ENCODE measurements at regions not wholly inside any gene's neighbourhood (a gene's known extent, or its start where the extent isn't known, plus 50 kb on each side); places are given as distances from the start of the nearest gene placed in this dataset.

DNA sequence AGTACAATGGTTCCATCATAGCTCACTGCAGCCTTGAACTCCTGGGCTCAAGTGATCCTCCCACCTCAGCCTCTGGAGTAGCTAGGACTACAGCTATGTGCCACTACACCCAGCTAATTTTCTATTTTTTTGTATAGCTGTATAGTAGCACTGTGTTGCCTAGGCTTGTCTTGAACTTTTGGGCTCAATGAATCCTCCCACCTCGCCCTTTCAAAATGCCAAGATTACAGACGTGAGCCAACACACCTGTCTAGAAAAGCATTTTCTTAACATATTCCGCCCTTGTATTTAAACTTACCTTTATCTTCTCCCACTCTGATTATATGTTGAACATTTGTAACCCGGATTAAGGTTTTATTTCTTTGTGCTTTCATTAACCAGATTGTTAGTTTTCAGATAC lies 750.7 kb upstream of the GCFC2 start:
- DNase-seq (ENCODE audit: low read depth): no peak

DNA sequence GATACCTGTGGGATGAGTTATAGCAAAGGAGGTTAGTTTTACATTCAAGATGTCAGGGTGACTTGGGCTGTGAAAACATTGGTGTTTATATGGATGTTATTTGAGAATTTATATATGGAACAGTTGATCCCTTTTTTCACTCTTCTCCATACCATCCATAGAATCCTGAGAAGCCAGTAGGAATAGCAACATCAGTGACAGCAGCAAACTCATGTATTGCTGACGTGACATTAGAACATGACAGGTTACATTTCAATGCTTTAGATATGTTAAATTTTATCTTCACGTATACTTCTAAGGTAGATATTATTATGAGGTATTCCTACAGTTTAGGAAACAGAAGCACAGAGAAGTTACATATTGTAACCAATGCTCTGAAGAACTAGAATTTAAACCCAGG lies 745.2 kb upstream of the GCFC2 start:
- no peak for DNase-seq (ENCODE audit: low read depth)

DNA sequence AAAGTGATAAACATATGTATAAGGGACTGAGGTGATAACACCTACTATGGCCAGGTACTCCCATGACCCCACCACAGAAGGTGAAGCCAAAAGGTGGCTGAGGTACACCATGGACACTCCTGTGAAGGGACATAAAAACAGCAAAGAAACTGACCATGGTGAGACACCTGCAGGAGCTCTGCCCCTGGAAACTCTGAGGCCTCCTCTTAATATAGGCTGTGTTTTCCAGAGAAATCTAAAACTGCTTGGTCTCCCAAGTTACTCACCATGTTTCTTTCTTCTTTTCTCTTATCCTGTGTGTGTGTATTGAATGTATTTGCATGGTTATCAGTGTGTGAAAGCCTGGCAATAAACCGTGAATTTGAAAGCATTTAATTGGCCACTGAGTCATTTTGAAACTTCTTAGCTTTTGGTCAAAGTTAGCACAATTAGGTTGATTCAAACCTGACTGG lies 739.3 kb upstream of the GCFC2 start:
- no peak for DNase-seq (ENCODE audit: low read depth)

DNA sequence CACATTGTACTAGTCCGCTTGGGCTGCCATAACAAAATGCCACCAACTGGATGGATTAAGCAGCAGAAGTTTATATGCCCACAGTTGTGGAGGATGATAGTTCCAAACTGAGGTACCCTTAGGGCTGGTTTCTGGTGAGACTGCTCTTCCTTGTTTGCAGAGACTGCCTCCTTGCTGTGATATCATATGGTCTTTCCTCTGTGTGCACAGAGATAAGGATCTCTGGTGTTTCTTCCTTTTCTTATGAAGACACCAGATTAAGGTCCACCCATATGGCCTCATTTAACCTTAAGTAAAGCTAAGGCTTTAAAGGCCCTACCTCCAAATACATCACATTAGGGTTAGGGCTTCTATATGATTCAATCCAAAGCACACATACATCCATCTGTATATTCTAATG lies 738.2 kb upstream of the GCFC2 start:
- DNase-seq (ENCODE audit: low read depth): no peak

DNA sequence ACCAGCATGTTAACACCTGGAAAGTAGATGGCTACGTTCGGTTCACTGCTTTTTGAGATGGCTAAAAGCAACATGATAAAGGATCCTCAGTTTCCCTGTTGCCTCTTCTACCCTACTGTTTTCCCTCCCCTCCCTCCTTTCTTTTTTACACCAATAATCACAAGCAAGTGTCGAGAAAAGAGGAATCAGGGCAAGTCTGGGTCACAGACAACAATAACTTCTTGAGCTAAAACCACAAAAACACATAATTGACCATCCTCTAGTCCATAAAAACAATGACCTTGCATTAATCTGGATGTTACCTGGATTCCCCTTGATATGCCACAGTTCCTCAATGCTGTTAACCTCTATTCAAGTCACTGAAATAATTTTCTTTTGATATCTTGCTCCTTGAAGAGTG lies 736.6 kb upstream of the GCFC2 start:
- no peak for DNase-seq (ENCODE audit: low read depth)

DNA sequence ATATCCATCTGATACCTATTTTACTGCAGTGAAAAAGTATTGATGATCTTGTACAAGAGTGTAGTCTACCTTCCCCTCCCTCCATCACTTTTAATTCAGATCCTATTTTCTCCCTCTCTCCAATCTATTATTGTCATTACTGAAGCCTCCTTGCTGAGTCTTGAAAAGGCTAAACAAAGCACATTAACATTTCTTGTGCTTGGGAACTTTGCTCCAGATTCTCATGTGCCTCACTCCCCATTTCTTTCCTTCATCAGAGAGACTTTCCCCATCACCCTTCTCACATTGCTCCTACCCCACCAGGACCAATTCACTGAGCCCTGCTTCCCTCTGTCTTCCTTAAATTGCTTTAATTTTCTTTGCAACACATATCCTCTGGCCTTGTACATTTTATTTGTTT lies 736.2 kb upstream of the GCFC2 start:
- DNase-seq (ENCODE audit: low read depth): no peak

DNA sequence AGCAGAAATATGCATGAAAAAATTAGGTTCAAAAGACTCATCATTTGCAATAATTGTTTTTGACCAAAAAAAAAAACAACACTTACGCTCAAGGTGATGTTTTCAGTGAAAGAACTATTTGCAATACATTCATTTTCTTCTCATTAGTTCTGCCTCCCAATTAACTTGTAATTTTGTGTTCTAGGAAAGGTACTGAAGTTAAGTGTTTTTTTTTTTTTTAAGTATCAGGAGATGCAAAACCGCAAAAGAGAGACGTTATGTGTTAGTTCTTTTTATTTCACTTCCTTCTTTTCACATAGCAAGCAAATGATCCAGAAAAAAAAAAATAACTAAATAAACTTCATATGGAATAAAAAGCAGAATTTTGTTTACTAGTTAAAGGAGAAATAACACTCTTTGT lies 735.2 kb upstream of the GCFC2 start:
- no peak for DNase-seq (ENCODE audit: low read depth)

DNA sequence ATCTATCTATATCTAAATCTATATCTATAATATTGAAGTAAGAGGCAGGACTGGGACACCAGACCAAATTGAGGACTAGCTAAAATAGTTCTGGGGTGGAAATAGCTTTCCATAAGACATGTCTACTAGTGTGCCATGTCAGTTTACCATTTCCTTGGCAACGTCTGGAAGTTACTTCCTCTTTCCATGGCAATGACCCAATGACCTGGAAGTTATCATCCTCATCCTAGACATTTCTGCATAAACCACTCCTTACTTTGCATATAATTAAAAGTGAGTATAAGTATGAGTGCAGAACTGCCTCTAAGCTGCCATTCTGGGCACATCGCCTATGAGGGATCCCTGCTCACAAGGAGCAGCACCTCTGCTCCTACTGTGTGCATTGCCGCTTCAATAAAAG lies 734.0 kb upstream of the GCFC2 start:
- no peak for DNase-seq (ENCODE audit: low read depth)

DNA sequence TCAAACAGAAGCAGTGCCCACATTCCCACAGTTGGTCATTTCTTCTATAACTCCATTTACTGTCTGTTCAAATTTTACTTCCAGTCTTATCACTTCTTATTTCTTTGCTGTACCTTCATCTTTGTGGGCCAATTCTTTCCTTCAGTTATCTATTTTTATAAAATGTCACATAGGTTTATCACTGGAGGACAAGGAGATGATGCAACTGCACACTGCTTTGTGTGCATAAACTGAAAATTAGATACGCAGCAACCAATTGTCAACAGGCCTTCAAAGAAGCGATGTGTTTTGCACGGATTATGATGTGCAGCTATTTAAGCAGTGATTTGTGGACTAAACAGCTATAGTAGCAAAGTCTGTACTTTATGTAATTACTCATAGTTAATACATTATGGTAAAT lies 726.8 kb upstream of the GCFC2 start:
- DNase-seq (ENCODE audit: low read depth): no peak

DNA sequence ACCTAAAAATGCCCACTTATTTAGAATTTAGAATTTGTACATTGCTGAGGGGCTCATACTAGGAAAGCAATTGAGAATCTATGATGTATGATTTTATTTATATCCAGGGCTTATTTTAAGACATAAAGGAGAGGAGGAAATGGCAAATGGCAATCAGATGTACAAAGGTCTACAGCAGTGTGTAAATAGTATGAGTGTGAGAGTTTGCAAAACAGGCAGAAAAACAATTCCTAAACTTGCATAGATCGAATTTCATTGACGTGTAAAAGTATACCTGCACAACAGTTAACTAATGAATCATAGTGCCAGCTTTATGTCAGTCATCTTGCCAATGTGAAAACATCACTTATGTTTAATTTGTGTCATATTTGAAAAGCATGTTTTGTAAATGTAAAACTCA lies 718.7 kb upstream of the GCFC2 start:
- no peak for DNase-seq (ENCODE audit: low read depth)

DNA sequence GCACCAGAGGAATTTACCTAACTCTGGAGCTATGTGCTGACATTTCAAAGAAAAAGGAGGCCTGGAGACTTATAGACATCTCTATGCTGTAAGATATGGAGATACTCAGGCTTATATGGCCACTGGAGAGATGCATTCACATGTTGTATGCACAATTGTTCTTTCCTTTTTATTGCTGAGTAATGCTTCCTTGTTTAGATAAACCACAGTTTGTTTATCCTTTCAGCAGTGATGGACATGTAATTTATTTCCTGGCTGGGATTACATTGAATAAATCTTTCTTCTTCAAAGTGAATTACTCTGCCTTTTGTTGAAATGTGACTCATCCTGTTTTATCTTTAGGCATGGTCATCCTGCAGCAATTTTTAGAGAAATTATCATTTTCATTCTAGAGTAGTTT lies 716.7 kb upstream of the GCFC2 start:
- no peak for DNase-seq (ENCODE audit: low read depth)

DNA sequence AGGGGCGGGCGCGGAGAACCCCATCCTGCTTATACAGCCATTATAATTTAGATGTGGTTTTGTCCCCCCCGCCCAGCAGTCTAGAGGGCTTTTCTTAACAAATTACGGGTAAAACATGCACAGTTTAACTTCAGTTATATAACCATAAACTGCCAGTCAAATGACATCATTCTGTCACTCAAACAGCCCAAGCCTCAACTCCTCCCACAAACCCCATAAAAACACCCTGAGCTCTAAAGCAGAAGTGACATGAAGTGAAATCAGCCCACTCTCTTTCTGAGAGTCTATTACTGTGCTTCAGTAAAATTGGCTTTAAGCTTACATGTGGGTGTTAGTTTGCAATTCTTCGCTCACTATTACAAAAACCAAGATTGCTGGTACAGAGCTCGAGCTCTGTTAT lies 705.1 kb upstream of the GCFC2 start:
- DNase-seq (ENCODE audit: low read depth): no peak

DNA sequence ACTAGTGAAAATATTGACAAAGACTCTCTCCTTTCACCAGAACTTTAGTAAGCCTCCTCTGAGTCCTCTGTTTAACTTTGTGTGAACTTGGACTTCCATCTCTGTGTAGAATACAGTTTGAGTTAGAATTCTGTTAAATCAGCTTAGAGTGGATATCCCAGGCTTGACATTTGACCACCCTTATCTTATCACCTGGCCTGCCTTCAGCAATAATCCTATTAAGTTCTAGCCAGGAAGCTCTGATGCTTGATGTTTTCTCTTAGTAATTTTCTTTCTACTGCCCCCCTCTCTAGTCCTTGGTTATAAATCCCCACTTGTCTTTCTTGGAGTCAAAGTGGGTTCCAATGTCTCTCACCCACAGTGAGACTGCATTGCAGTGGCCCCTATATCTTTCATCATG lies 702.7 kb upstream of the GCFC2 start:
- DNase-seq (ENCODE audit: low read depth): no peak

DNA sequence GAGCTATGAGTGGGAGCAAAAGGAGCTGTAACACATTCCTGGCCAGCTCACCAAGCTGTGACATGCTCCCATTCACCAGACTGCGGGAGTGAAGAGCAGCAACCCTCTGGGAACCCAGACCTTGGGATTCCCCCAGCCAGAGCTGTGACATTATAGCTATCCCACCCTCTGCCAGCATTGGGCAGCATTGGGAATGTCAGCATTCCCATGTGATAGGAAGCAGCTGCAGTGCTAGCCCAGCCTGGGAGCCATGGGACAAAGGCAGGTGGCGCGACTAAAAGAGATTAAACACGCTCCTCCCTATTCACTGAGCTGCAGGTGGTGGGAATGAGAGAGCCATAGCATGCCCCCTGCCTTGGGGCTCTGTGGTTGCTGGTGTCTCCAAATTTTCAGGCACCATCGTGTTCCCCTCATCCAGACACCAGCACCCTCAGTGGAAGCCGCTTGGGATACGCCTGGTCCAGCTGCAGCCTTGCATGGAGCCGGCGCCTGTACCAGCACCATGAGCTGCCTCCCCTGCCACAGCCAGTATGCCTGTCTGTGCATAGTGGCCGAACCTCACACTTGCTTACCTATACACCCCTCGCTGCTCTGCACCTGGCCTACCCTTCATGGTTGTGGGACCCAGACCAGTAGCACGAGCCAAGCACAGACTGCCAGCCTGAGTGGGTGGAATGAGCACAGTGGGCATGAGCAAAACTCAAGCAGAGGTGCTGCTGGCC lies 695.6 kb upstream of the GCFC2 start:
- no peak for DNase-seq (ENCODE audit: low read depth)

DNA sequence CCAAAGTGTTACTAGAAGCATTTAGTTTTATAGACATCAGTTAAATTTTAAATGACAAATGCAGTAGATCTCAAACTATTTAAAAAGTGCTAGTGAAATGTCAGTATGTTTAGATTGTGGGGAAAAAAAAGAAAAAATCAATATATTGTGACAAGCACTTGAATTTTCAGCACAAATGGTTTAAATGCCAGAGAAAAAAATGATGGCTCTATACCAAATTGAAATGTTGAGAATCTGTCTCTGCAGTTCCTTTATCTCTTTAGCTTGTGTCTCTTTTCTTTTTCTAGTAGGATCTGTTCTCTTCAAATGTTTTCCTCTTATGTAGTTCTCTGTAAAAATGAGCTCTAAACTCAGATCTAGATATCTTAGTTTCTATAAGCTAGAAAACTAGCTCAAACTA lies 682.6 kb upstream of the GCFC2 start:
- DNase-seq (ENCODE audit: low read depth): no peak

DNA sequence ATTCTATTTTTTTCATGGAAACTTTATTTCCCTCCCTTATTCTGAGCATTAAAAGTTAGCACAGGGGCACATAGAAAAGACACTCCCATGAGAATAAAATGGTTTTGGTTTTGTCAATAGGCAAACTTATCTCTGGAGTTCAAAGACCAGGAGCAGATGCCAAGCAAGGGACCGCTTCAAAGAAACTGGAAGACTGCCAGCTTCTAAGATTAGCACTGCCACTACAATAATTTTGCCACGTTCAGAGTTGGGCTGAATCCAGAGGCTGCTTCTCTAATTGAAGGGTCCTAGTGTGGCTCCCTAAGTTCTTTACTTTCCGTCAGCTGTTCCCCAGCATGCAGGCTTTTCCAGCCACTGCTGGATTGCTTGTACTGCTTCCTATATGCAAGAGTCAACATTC lies 681.0 kb upstream of the GCFC2 start:
- no peak for DNase-seq (ENCODE audit: low read depth)

DNA sequence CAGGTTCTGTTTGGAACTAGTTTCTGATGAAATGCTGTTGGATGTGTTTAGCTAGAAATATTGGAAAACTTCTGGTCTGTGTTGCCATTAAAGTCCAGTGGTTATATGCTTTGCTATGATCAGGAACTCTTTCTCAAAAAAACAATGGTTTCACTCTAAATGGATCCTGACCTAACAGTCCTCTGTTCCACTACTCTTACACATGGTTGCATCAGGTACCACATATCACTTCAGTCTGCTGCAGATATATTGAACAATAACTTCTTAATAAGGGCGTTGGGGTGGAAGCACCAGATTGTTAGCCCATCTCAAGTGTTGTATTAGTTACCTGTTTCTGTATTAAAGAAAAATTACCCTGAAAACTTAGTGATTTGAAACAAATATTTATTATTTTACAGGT lies 676.6 kb upstream of the GCFC2 start:
- no peak for DNase-seq (ENCODE audit: low read depth)

DNA sequence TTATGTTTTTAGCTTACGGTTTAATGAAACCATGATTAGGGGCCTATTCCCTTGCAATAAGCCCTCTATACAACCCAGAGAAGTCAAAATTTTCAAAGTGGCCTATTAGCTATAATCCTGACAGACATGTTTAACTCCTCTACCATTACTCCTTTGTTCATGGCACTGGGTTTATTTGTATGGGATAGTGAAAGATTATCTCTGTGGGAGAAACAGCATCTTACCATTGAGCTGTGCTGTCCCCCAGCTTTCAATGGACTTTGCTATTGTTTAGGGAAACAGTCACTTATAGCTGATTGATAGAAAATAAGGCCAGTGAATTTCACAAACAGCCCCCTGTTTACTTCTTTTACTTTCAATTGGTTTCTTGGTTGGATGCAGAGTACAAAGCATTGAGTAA lies 675.2 kb upstream of the GCFC2 start:
- DNase-seq (ENCODE audit: low read depth): no peak

DNA sequence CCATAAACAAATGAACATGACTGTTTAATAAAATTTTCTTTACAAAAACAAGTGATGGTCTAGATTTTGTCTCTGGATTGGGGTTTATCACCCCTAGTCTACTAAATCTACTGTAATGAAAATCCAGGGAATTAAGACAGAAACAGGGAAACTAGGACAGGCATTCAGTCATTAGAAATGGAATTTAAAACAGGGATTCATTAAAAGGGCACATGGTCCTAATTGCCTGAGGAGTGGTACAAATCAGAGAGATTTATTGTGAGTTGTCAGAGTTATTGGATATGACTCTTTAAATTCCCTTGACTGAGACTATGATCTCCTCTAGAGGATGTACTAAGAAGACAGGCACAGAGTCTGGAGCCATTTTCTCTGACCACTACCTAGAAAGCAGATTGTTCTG lies 670.9 kb upstream of the GCFC2 start:
- DNase-seq (ENCODE audit: low read depth): no peak

DNA sequence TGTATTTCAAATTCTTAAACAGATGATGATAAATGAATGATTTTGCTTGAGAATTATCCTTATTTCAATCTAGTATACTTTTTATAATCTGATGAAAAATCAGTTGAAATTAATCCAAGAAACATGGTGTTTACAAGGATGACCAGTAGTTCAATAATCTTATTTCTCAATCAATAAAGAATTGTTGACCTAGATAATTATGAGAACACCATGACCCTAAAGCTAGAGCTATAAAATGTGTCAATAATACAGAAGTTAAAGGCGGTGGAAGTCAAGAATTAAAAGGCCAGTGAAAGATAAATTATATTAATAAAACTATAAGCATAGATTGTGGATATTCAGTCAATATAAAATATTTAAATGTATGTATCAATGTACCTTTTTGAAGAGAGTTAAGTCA lies 667.4 kb upstream of the GCFC2 start:
- DNase-seq (ENCODE audit: low read depth): no peak

DNA sequence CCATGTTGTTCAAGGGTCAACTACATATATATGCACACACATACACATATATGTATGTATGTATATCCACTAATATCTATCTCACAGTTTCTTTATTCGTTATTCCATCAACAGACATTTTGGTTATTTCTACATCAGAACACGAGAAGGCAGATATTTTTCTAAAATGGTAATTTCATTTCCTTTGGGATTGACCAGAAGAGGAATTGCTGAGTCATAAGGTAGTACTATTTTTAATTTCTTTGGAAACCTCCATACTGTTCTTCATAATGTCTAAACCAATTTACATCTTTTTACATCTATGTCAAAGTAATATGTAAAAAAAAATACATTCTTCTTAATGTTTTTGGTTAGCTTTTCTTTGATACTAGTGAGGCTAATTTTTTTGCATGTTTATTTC lies 630.7 kb upstream of the GCFC2 start:
- no peak for DNase-seq (ENCODE audit: low read depth)

DNA sequence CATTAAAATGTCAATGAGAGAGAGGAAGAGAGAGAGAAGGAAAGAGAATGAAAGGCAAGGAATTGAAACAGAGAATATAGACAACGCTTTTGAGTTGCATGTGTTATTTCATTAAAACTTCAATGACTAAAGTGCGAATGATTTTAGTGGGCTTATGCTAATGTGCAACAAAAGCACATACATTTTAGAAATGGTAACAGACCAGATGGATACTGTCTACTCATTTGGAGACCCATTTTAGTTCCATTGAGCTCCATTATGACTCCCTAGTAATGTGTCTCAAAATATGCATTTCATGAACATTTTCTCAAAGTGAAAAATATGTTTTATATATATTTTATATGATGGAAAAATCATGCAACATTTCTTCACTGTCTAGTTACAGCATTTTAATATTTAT lies 622.2 kb upstream of the GCFC2 start:
- DNase-seq (ENCODE audit: low read depth): no peak

DNA sequence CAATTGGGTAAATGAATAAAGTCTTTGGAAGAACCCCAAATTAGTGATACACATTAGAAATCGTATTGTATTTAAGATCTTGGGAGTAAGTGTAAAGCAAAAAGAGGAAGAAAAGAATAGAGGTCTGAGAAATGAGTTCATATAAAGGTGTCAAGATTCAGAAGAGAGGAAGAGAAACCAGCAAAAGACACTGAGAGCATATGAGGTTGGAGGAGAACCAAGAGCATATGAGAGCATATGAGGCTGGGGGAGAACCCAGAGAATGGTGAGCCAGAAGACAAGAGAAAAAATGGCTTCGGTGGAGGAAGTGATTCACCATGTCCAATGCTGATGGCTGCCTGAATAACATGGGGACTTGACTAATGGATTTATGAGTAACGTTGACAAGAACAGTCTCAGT lies 620.1 kb upstream of the GCFC2 start:
- DNase-seq (ENCODE audit: low read depth): peak; percentile 53

DNA sequence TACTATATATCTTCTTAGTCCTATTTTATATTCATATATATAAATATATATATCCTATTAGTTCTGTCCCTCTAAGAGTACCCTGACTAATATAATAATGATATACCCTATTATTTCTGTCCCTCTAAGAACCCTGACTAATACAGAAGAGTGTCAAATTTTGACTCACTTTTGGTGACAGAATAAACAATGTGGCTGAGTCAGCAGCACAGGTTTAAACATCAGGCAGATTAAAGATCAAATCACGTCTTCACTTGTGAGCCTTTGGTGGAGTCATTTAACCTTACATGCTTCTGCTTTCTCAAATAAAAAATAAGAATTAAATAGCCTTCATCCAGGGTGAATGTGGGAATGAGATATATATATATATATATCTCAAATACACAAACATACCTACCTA lies 615.9 kb upstream of the GCFC2 start:
- DNase-seq (ENCODE audit: low read depth): no peak
